ENCODE measurements at regions not wholly inside any gene's neighbourhood (a gene's known extent, or its start where the extent isn't known, plus 50 kb on each side); places are given as distances from the start of the nearest gene placed in this dataset.
"Not testable (repeated sequence)": the region's sequence is repeated elsewhere in the genome, so short reads cannot be mapped to it uniquely, and the experiment has no call there.

GRCh38 chr9:129446828-129447550 is 173.9 kb downstream of the C9orf50 start:
- H3K9ac ChIP-seq (ENCODE audit: low read depth in 1 of 2, low read length in 2 of 2) = no peak overlapping the region
- no peaks in the 10 kb centered on the region for H3K36me3 ChIP-seq (ENCODE audit: control insufficient read depth in 2 of 2, insufficient read depth in 2 of 2, low read length in 2 of 2)
- H3K27ac ChIP-seq (ENCODE audit: low read depth in 2 of 2, low read length in 2 of 2) = no peak overlapping the region
- H3K27me3 ChIP-seq (ENCODE audit: control insufficient read depth in 2 of 2, insufficient read depth in 2 of 2, low read length in 2 of 2) = no peaks in the 10 kb centered on the region
- peaks cover 9% of the 10 kb centered on the region in 2 donors for H3K4me1 ChIP-seq (ENCODE audit: control insufficient read depth in 2 of 2, insufficient read depth in 2 of 2, low read length in 2 of 2)
- no peak overlapping the region for H3K4me3 ChIP-seq (ENCODE audit: low read length in 2 of 2)
- no peaks in the 10 kb centered on the region for H3K9me3 ChIP-seq (ENCODE audit: control insufficient read depth in 2 of 2, low read length in 2 of 2)

- H3K9me3 ChIP-seq (ENCODE audit: control insufficient read depth in 2 of 2, low read length in 2 of 2) = no peaks in the 10 kb centered on the region
- no peak overlapping the region for H3K9ac ChIP-seq (ENCODE audit: low read depth in 1 of 2, low read length in 2 of 2)
- H3K4me3 ChIP-seq (ENCODE audit: low read length in 2 of 2) = no peak overlapping the region
- H3K36me3 ChIP-seq (ENCODE audit: control insufficient read depth in 2 of 2, insufficient read depth in 2 of 2, low read length in 2 of 2) = no peaks in the 10 kb centered on the region
- H3K27me3 ChIP-seq (ENCODE audit: control insufficient read depth in 2 of 2, insufficient read depth in 2 of 2, low read length in 2 of 2) = no peaks in the 10 kb centered on the region
- no peak overlapping the region for H3K27ac ChIP-seq (ENCODE audit: low read depth in 2 of 2, low read length in 2 of 2)
- peaks cover 9% of the 10 kb centered on the region in 2 donors for H3K4me1 ChIP-seq (ENCODE audit: control insufficient read depth in 2 of 2, insufficient read depth in 2 of 2, low read length in 2 of 2)
Observed at GRCh38 chr9:129445794-129446306, 175.1 kb downstream of the C9orf50 start.

GRCh38 chr9:129443515-129444164 is 177.3 kb downstream of the C9orf50 start:
- H3K4me1 ChIP-seq (ENCODE audit: control insufficient read depth in 2 of 2, insufficient read depth in 2 of 2, low read length in 2 of 2); H3K27ac ChIP-seq (ENCODE audit: low read depth in 2 of 2, low read length in 2 of 2); H3K9me3 ChIP-seq (ENCODE audit: control insufficient read depth in 2 of 2, low read length in 2 of 2); H3K4me3 ChIP-seq (ENCODE audit: low read length in 2 of 2); H3K9ac ChIP-seq (ENCODE audit: low read depth in 1 of 2, low read length in 2 of 2); H3K27me3 ChIP-seq (ENCODE audit: control insufficient read depth in 2 of 2, insufficient read depth in 2 of 2, low read length in 2 of 2); H3K36me3 ChIP-seq (ENCODE audit: control insufficient read depth in 2 of 2, insufficient read depth in 2 of 2, low read length in 2 of 2): not testable (repeated sequence)

GRCh38 chr9:129442803-129443511 is 177.9 kb downstream of the C9orf50 start:
- H3K27me3 ChIP-seq (ENCODE audit: control insufficient read depth in 2 of 2, insufficient read depth in 2 of 2, low read length in 2 of 2) = peaks cover 4 to 11% of the 10 kb centered on the region in 2 donors
- H3K36me3 ChIP-seq (ENCODE audit: control insufficient read depth in 2 of 2, insufficient read depth in 2 of 2, low read length in 2 of 2) = no peaks in the 10 kb centered on the region
- peak overlapping the region; percentile 6 to 54 for H3K4me3 ChIP-seq (ENCODE audit: low read length in 2 of 2)
- H3K9me3 ChIP-seq (ENCODE audit: control insufficient read depth in 2 of 2, low read length in 2 of 2) = peaks cover 0 to 2% of the 10 kb centered on the region in 2 donors
- H3K27ac ChIP-seq (ENCODE audit: low read depth in 2 of 2, low read length in 2 of 2) = peak overlapping the region; percentile 50 to 71
- H3K4me1 ChIP-seq (ENCODE audit: control insufficient read depth in 2 of 2, insufficient read depth in 2 of 2, low read length in 2 of 2) = peaks cover 11 to 12% of the 10 kb centered on the region in 2 donors
- H3K9ac ChIP-seq (ENCODE audit: low read depth in 1 of 2, low read length in 2 of 2) = no peak overlapping the region

GRCh38 chr9:129441852-129442251 is 179.0 kb downstream of the C9orf50 start:
- Histone ChIP-seq H3K27ac (ENCODE audit: low read depth in 2 of 2, low read length in 2 of 2) (no peak overlapping the region), H3K27me3 (ENCODE audit: control insufficient read depth in 2 of 2, insufficient read depth in 2 of 2, low read length in 2 of 2) (peaks cover 7 to 18% of the 10 kb centered on the region in 2 donors), H3K36me3 (ENCODE audit: control insufficient read depth in 2 of 2, insufficient read depth in 2 of 2, low read length in 2 of 2) (no peaks in the 10 kb centered on the region), H3K9me3 (ENCODE audit: control insufficient read depth in 2 of 2, low read length in 2 of 2) (peaks cover 0 to 2% of the 10 kb centered on the region in 2 donors), H3K4me3 (ENCODE audit: low read length in 2 of 2) (no peak overlapping the region), H3K9ac (ENCODE audit: low read depth in 1 of 2, low read length in 2 of 2) (no peak overlapping the region), H3K4me1 (ENCODE audit: control insufficient read depth in 2 of 2, insufficient read depth in 2 of 2, low read length in 2 of 2) (peaks cover 18 to 21% of the 10 kb centered on the region in 2 donors)

GRCh38 chr9:129440435-129441186 is 180.3 kb downstream of the C9orf50 start:
- H3K27me3 ChIP-seq (ENCODE audit: control insufficient read depth in 2 of 2, insufficient read depth in 2 of 2, low read length in 2 of 2) = peaks cover 13 to 26% of the 10 kb centered on the region in 2 donors
- H3K27ac ChIP-seq (ENCODE audit: low read depth in 2 of 2, low read length in 2 of 2) = no peak overlapping the region
- H3K4me3 ChIP-seq (ENCODE audit: low read length in 2 of 2) = no peak overlapping the region
- H3K9ac ChIP-seq (ENCODE audit: low read depth in 1 of 2, low read length in 2 of 2) = no peak overlapping the region
- peaks cover 18 to 25% of the 10 kb centered on the region in 2 donors for H3K4me1 ChIP-seq (ENCODE audit: control insufficient read depth in 2 of 2, insufficient read depth in 2 of 2, low read length in 2 of 2)
- peaks cover 0 to 2% of the 10 kb centered on the region in 2 donors for H3K9me3 ChIP-seq (ENCODE audit: control insufficient read depth in 2 of 2, low read length in 2 of 2)
- H3K36me3 ChIP-seq (ENCODE audit: control insufficient read depth in 2 of 2, insufficient read depth in 2 of 2, low read length in 2 of 2) = no peaks in the 10 kb centered on the region

- Histone ChIP-seq H3K36me3 (ENCODE audit: control insufficient read depth in 2 of 2, insufficient read depth in 2 of 2, low read length in 2 of 2) (no peaks in the 10 kb centered on the region), H3K27me3 (ENCODE audit: control insufficient read depth in 2 of 2, insufficient read depth in 2 of 2, low read length in 2 of 2) (peaks cover 13 to 26% of the 10 kb centered on the region in 2 donors), H3K9ac (ENCODE audit: low read depth in 1 of 2, low read length in 2 of 2) (no peak overlapping the region), H3K4me1 (ENCODE audit: control insufficient read depth in 2 of 2, insufficient read depth in 2 of 2, low read length in 2 of 2) (peaks cover 15 to 25% of the 10 kb centered on the region in 2 donors), H3K27ac (ENCODE audit: low read depth in 2 of 2, low read length in 2 of 2) (no peak overlapping the region), H3K9me3 (ENCODE audit: control insufficient read depth in 2 of 2, low read length in 2 of 2) (peaks cover 0 to 2% of the 10 kb centered on the region in 2 donors), H3K4me3 (ENCODE audit: low read length in 2 of 2) (no peak overlapping the region)
Observed at GRCh38 chr9:129439242-129439641, 181.7 kb downstream of the C9orf50 start.

- peaks cover 0 to 2% of the 10 kb centered on the region in 2 donors for H3K9me3 ChIP-seq (ENCODE audit: control insufficient read depth in 2 of 2, low read length in 2 of 2)
- H3K27ac ChIP-seq (ENCODE audit: low read depth in 2 of 2, low read length in 2 of 2) = peak overlapping the region in 1 of 2 donors; percentile 9
- peaks cover 13 to 26% of the 10 kb centered on the region in 2 donors for H3K27me3 ChIP-seq (ENCODE audit: control insufficient read depth in 2 of 2, insufficient read depth in 2 of 2, low read length in 2 of 2)
- peak overlapping the region in 1 of 2 donors; percentile 47 for H3K9ac ChIP-seq (ENCODE audit: low read depth in 1 of 2, low read length in 2 of 2)
- peak overlapping the region; percentile 66 to 72 for H3K4me3 ChIP-seq (ENCODE audit: low read length in 2 of 2)
- no peaks in the 10 kb centered on the region for H3K36me3 ChIP-seq (ENCODE audit: control insufficient read depth in 2 of 2, insufficient read depth in 2 of 2, low read length in 2 of 2)
- H3K4me1 ChIP-seq (ENCODE audit: control insufficient read depth in 2 of 2, insufficient read depth in 2 of 2, low read length in 2 of 2) = peaks cover 11 to 19% of the 10 kb centered on the region in 2 donors
Observed at GRCh38 chr9:129437626-129438323, 183.1 kb downstream of the C9orf50 start.
